NCI-H226 (cell line): ENCODE measurements at regions not wholly inside any gene's neighbourhood (a gene's known extent, or its start where the extent isn't known, plus 50 kb on each side); places are given as distances from the start of the nearest gene placed in this dataset.
A peak's percentile ranks its signal among the peaks of the same experiment; 100 is the strongest.

Source experiments
- DNase-seq: peaks from one replicate; pipeline ENCODE4 v3.0.0-alpha.2; 2015

DNA sequence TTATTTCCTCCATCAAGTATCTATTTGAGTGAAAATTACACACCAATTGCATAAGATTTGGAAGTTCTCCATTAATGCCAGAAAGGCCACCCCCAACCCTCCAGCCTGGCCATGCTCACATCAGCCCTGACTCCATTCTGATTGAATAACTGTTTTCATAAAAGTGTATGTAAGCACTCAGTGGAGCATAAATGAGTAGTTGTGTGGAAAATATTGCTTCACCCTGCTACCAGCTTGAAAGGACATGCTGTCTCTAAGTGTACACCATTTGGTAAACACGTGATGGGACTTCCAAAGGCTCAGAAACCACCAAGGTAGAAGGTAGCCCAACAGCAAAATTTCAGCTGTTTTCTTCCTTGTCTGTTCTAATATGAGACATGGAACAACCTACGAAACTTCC is 393.8 kb downstream of the ZNF385D start:
- DNase-seq: no peak

DNA sequence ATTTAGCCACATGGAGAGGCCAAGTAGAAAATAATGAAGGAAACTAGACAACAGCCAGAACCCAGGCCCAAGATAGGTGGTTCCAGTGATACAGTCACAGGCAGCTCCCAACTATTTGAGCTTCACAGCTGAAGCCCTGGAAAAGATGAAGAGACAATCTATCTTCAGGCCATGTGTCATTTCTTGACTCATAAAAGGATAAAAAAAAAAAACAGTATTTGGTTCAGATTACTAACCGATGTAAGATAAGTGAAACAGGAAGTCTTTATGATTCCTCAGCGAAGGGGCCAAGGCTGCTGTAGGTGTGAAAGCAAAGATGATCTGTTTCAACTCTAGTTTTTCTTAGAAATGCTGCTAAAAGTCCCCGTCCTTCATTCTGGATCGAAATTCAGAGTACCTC is 394.6 kb downstream of the ZNF385D start:
- peak; percentile 59 for DNase-seq

DNA sequence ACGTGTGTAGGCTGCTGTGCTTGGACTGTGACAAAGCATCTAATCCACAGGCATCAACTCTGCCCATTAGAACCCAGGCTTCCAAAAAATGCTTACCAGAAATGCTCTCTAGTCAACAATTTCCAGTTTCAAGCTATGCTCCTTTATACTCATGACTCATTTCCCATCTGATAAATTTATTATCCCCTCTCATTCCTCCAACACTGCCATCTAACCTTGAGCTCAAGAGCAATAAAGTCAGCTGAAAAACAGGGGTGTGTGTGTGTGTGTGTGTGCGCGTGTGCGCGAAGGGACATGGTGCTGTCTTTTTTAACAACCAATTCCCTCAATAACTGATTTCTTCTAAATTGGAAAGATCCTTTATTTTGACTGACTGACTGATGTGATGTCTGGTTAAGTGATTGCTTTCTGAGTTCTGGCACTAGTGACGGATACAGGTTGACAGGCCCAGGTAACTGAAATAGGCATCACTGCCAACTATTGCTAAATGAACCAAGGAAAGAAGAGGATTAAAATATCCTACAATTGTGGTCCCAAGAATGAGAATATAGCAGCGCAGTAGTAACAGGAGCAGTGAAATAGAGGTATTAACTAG is 405.5 kb downstream of the ZNF385D start:
- peak; percentile 19 for DNase-seq

DNA sequence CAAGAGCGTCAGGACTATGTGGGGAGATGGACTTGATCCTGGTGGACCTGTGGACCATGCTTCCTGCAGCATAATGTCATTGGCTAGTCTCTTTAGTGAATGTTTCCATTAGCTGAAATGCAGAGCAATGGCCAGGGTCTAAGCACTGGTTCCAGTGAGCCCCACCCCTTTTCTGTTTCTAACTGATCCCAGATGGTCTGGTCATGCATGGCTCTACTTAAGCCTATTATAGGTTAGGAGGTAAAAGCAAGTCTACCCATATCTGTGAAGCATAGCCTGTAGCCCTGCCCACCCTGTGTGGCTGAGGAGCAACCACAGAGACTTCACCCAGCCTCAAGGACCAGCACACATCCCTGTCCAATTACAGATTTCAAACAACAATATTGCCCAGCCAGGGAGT is 419.2 kb downstream of the ZNF385D start:
- DNase-seq: no peak

DNA sequence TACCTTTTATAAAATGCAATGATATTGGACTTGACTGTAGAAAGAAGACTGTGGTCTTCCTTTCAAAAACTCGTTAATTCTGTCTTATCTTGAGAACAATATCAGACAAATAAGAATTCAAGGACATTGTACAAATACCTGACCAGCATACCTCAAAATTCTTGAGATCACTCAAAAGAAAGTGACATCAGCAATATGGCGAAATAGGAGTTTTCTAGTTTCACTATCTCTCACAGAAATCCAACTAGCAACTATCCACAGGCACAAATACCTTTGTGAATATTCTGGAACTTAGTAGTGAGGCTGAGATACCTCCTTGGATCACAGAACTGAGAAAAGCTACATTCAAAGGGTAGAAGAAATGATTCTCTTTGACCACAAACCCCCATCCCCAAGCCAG is 419.7 kb downstream of the ZNF385D start:
- peak; percentile 47 for DNase-seq

DNA sequence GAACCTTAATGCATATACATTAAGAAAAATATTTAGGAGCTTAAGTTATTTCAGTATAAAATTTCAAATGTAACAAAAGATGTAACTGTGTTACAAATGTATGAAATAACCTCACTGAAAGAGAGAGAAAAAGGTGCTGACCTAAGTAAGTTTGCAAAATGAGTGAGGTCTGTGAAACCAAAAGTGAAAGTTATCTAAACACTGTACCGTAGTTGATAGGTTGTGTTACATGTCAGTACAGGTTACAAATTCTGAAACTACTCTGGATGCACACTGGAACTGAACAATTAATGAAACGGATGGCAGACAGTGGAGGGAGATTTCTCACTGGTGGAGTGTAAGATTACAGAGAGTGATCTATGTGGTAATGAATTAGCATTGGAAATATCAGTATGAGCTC is 420.7 kb downstream of the ZNF385D start:
- DNase-seq: no peak

DNA sequence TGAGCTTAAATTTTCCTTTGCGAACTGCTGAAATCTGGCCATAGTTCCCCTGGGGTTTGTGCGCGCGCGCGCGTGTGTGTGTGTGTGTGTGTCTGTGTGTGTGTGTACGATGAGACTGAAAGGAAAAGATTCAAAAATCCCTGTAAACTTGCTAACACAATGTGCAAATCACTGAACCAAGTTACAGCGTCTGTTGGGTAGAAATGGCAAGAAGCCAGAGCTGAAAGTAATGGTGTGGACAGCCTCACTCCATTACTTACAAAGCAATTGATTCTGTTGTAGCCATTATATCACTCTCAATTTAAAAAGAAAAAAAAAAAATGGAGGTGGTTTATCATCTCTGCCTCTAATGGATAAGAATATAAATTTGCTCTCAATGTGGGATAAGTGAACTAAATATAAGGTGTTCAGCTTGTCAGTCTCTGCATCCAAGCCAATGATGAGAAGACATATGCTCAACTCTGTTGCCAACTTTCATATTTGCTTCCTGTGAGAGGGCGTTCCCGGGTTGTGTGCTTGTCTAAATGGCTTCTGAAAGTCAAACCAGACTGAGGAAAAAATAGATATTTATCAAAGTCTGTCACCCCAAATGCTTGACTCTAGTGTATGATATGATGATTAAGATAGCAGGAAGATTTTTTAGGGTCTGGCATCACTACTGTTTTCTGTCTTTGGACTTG is 422.2 kb downstream of the ZNF385D start:
- DNase-seq: no peak

DNA sequence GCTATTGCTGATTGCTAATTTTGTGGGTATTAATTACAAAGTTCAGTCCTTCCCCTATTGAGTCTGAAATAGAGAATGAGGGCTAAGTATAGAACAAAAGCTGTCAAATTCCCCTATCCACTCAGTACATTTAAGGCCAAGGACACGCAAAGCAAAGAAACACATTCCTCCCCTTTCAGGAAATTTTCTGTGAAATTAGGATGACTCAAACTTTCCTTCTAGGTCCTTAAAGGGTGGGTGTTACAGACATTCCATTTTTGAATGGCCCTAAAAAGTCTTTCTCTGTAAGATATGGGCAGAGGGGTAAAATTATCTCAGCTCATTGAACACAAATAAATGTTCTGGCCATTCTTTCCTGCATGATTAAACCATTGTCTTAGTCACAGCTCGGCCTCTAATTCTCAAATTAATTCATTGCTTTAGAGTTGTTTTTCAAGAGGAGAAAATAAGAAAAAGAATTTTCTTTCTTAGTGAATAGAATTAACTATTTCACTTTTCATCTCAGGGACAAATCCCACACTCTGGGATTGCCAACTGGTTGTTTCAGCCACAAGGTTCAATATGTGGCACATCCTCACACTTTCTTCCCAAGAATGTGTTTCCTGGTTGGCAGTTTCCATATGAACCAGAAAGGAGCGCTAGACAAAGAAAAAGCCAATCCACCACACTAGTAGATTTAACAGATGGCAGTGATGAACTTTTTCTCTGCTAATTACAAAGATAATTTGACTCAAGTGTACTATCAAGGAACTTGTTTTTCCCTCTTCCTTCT is 424.1 kb downstream of the ZNF385D start:
- no peak for DNase-seq

DNA sequence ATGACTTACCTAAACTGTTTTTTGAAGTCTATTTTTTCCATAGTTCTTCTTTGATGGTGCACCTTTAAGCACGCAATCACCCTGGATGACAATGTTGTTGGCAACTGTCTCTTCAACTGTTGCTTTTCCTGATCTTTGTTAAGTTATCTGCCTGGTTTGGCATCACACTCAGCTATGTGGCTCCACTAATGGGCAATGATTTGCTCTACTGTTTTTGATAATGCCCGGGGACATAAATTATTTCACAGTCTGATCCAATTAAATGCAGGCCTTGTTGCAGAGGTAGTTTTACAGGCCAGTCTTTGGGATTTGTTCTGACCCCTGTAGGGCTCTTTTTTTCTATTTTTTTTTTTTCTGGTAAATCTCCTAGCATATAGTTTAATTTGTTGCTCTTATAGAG is 436.3 kb downstream of the ZNF385D start:
- no peak for DNase-seq

DNA sequence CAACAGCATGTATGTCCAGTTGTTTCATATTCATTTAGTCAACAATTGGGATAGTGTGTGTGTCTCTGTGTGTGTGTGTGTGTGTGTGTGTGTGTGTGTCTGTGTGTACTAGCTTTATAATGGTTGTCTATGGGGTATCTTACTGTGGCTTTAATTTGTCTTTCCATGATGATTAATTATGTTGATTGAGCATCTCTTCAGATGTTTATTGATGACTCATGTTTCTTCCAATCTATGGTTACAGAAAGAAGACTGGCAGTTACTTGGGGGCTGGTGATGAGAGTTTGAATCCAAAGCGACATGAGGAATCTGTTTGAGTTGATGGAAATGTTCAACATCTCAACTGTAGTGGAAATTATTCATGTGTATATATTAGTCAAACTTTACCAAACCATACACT is 440.1 kb downstream of the ZNF385D start:
- DNase-seq: no peak

DNA sequence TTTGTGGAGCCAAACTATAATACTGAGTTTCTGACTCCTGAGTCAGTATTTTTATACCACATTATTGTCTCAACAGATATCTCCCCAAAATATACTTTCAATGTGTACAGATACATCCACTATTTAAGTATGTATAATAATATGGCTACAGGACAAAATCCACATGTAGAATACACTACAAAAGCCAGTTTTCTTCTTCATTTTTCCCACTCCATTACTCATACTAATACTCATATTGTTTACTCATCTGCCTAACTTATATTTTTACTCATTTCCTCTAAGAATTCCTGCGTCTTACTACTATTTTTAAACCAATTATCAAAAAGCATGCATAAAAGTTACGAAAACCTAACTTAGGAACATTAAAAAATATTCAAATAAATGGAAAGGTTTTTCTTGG is 440.8 kb downstream of the ZNF385D start:
- no peak for DNase-seq

DNA sequence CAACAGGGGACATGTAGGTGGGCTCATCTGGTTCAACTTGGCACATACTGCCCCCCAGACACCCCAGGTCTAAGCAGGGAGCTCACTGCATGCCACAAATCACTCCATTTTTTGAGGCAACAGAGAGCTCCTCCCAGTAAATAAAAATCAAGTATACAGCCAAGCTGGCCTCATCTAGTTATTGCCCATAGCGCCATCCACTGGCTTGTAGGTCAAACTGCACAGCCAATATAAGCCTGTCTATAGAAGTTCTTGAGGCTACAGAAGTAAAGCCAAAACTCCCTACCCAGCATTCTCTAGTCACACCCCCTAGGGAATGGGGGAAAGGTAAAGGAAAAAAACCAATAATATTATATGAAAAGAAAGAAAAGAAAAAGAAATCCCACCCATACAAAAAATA is 453.7 kb downstream of the ZNF385D start:
- DNase-seq: no peak

DNA sequence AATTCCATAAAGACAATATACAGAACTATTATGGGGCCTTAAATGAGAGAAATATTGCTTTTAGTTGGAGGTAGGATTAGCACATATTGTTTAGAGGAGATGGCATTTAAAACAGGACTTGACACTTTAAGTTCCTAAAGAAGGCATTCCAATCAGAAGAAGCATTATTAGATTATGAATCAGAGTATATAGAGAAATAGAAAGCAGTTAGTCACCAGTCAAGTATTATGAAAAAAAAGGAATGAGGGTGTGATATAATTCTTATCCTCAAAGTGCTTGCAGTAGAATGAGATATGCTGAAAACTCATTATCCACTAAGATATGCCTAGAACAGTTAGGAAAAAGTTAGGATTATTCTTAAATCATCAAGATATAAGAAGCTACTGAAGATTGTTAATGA is 456.2 kb downstream of the ZNF385D start:
- DNase-seq: peak; percentile 71

DNA sequence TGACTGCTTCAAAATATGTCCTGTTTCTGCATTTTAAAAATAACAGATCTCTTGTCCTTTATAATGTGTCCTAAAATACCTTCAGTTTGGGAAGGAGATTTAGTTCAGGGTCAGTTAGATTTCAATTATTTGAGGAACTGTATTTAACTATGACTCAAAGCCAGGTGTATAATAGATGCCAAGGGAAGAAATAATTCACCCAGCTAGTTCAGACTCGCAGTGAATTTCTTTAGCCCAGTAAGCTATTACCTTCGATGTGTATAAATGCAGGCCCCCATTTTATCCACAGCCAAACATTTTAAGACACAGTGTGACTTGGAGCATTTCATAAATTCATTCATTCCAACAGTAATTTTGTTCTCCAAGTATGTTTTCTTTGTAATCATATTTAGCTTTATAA is 458.0 kb downstream of the ZNF385D start:
- no peak for DNase-seq

DNA sequence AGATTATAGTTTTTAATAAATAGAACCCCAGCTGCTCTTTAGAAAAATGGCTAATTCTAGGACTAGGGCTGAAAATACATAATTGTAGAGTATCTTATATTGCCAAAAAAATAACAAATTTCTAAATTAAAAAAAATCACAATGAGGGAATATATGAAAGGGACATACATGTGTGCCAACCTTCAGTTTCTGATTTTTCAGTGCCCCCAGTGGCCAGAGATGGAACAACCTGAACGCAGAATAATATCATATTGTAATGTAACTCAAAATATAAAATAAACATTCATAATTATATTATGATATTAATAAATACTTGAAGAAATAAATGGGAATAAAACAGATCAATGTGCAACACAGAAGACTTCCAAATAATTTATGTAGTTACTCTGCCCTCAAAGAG is 460.5 kb downstream of the ZNF385D start:
- no peak for DNase-seq

DNA sequence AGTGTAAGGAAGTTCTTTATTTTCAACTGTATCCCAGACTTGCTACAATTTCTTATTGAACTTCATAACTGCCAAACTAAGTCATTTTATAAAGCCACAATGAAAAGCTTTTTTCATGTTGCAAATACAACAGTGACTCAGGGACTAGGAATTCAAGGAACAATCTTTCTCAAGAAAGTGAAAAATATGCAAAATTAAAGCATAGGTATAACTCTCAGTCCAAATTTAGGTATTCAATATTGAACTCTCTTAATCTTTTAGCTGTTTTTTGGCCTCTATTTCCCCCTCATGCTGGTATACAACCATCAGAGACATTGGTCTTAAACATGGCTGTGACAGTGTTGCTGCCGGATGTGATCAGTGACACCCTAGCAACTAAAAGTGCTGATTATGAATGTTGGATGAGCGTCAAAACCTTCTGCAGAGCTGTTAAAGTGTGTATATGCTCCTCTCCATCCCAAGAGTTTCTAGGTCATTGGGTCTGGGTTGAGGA is 476.9 kb downstream of the ZNF385D start:
- peak; percentile 7 for DNase-seq

DNA sequence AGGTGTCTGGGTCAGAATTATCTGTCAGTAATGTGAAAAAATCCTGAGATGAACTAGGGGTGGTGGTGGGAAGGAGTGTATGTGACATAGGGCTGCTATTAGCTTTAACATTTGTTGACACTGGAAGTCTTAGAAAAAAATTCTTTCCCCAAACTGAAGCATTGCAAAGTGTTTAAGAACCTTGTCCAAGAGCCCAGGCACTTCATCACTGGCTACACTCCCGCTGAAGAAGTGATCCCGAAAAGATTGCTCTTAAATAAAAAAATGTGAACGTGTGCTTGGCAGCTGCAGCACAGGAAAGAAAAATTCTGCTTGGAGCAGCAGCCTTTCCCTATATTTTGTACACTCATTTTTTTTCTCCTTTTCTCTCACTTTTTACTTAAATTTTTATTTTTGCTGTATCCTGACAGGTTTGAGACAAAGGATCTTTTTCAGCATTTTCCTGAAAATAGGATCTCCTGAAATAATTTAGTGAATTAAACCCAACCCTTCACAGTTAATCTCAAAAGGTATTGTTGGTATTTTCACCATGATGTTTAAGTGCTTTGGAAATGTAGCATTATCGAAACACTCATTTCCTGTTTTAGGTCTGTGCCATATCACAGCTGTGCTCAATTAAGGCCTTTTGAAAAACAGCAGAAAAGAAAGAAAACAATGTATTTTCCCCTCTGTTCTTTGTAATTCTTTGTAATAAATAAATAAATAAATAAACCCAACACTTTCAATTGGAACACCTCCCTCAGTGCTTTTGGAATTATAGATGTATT is 477.6 kb downstream of the ZNF385D start:
- peak; percentile 14 for DNase-seq

DNA sequence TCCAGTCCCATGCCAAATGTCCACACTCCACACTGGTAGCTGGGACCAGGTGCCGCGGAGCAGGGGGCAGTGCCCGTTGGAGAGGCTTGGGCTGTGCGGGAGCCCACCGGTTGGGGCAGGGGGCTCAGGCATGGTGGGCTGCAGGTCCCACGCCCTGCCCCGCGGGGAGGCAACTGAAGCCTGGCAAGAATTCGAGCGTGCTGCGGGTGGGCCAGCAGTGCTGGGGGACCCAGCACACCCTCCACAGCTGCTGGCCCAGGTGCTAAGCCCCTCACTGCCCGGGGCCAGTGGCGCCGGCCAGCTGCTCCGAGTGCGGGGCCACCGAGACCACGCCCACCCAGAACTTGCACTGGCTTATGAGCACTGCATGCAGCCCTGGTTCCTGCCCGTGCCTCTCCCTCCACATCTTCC is 479.4 kb downstream of the ZNF385D start:
- no peak for DNase-seq

DNA sequence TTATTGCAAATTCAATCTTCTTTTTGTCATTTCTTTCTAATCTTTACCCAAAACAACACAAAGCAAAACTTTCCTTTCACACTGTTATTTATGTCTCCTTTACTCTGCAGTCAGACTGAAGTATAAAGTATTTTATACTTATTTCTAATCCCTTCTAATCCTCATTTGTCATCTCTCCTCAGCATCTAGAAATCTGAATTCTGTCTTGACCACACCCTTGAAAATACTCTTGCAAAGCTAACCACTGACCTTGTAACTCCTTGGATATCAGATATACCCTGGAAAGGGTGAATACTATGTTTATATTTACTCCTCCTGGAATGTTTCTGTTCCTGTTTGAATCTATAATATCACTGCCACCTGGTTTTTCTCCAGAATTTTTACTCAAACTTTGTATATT is 481.1 kb downstream of the ZNF385D start:
- no peak for DNase-seq

DNA sequence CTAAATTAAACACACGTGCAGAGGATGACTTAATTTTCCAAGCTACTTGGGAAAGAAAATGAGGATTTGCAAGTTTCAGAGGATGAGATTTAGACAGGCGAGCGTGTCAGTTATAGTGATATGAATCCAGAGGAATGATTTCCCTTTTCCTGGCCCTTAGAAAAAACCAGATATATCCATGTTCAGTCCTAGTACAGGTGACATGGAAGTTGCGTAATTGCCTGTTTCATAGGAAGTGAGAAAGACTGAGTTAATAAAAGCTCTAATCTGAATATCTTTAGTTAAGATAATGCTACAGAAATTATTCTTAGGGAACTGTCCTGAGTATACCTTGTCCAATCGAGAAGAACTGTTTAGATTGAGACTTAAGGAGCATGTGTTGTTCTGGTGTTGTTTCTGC is 490.5 kb downstream of the ZNF385D start:
- no peak for DNase-seq

DNA sequence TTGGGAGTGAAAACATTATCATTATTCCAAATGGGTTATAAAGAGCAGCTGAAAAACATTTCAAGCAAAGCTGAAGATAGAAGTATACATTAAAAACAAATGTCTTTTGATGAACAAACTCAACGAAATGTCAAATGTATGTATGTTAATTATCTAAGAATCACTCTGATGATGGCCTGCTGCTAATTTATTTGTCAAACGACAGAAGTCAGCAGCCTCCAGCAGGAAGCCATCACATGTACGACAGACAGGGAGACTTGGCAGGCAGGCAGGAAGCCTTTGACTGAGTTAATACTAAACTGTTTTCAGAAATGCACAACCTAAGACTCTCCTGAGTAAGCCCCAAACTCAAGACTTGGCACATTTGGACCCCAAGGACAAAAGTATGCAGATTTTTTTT is 491.1 kb downstream of the ZNF385D start:
- DNase-seq: no peak

DNA sequence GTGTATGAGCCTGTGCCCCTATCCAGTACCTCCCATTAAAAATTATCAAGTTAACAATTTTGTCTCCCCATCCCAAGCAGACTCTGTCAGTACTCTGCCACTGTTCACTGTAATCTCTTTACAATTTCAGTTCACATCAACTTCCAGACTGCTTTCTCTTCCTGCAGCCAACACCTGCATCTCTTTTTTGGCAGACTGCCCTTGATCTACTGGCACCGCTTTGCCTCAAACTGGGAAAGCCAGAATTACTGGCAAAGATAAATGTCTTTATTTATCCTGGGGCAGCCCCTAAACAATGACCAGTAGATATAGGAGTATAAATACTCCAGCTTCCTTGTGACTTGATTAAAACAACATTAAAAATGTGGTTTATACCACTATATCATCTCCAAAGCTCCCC is 494.1 kb downstream of the ZNF385D start:
- peak; percentile 35 for DNase-seq

DNA sequence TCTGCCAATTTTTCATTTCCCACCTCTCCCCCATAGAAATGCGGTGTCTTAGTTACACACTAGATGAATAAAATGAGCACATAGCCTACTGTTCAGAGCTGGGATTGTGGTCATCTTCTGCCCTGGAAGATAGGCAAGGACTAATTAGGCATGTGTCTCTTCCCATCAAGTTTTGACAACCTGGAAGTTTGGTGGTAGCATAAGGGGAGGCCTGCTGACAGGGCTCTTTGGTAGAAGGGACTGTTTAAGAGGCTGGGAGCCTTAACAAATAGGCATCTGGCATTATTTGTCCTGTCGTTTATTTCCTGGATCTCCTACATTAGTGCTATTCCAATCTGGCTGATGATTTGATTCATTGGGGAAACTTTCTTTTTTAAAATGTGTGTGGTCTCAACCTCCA is 512.3 kb downstream of the ZNF385D start:
- DNase-seq: no peak
